DMS153 (cell line): ENCODE measurements at regions not wholly inside any gene's neighbourhood (a gene's known extent, or its start where the extent isn't known, plus 50 kb on each side); places are given as distances from the start of the nearest gene placed in this dataset.
"Not testable (repeated sequence)": the region's sequence is repeated elsewhere in the genome, so short reads cannot be mapped to it uniquely, and the experiment has no call there.

ENCODE experiments used
- DNase-seq: peaks from one replicate; lab custom pipeline; 2025; lab: John Stamatoyannopoulos, UW

DNA sequence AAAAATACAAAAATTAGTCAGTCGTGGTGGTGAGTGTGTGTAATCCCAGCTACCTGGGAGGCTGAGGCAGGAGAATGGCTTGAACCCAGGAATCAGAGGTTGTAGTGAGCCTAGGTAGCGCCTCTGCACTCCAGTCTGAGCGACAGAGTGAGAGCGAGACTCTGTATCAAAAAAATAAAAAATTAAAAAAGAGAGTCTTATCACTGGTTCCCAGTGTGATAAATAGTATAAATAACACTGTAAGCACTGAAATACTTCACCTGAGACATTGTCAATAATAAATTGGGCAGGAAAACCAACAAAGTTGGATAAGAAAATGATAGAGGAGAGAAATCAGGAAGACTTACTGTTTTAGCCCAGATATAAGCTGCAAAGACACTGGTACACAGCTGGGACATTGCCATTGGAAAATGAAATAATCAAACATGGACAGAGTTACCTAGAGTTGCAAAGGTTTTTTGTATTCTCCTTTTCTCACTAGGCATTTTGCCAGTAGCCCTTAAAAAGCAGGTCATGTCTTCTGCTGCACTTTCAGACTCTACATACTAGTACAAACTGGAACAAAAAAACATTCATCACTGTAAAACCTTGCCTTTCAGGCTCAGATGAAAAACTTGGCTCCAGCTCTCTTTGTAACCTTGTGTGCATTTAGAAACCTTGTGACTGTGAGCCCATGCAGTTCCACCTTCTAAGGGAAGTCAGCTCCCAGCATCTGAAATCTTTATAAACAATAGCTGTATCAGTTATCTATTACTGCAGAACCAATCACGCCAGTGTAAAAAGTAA, 55.0 kb upstream of the PPP1R2C start:
- DNase-seq: no peak

DNA sequence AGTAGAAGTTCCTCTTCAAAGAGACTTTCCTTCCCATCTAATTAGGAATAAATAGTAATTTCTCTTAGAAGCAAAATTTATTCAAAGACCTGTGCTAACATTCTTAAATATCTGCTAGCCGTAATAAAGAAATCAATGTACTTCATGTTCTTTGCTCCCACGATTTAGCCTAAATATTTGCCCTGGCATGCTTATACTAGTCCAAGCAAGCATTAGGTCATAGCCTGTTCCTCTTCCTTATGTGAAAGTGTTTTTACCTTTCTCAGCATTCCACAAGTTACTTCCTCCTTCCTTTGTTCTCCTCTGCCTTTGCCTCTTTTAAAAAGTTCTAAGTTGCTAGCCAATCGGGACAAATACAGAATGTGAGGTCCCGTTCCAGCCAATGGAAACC, 55.6 kb upstream of the PPP1R2C start:
- not testable (repeated sequence) for DNase-seq

GRCh38 chrX:42837101-42837726, 59.3 kb upstream of the PPP1R2C start:
- no peak for DNase-seq

GRCh38 chrX:42837747-42838146, 59.8 kb upstream of the PPP1R2C start:
- no peak for DNase-seq

- no peak for DNase-seq
These were observed 61.7 kb upstream of the PPP1R2C start for GRCh38 chrX:42839632-42840031.

- DNase-seq: no peak
These were observed 68.8 kb upstream of the PPP1R2C start for GRCh38 chrX:42846741-42847140.

DNA sequence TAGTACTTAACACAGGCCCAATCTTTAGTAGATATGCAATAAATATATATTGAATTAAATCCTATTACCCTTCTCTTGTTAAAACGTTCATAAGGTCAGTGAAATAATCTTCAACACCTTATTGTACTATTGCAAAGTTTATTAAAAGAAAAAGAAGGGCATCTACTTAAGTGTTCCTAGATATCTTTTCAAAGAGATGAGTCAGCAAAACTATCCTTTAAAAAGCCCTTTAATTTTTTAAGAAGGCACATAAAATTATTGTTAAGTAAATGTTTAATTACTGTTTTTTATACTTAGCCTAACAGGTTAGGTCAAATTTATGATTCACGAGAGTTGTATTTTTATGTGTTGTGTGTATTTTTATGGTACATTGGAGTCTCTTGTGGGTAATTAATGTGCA, 77.3 kb upstream of the PPP1R2C start:
- no peak for DNase-seq

DNA sequence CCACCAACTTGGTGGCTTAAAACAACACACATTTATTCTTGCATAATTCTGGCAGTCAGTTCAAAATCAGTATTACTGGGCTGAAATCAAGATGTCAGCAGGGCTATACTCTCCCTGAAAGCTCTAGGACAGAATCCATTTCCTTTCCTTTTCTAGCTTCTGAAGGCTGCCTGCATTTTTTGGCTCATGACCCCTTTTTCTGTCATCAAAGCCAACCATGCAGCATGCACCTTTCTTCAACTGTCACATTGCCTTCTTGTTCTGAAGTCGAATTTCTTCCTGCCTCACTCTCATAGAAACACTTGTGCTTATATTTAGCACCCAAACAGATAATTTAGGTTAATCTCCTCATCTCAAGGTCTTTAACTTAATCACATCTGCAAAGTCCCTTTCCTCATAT, 79.8 kb upstream of the PPP1R2C start:
- no peak for DNase-seq

DNA sequence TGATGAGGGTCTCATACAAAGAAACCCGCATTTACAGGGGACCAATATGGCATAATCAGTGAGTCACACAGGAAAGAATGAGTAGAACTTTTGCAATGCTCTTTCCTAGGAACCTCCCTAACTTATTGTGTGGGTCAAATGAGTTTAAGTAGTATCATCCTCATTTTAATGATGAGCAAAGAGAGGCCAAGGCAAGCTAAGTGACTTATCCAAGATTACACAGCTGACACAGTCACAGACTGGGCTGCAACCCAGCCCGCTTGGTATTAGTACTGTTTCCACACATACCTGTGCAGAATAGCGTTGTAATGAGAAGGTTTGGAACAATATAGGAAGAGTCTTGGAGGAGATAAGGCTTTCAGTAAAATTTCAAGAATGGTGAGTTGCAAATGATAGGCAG, 91.0 kb upstream of the PPP1R2C start:
- no peak for DNase-seq

- no peak for DNase-seq
These were observed 91.9 kb upstream of the PPP1R2C start for GRCh38 chrX:42869659-42870476.

DNA sequence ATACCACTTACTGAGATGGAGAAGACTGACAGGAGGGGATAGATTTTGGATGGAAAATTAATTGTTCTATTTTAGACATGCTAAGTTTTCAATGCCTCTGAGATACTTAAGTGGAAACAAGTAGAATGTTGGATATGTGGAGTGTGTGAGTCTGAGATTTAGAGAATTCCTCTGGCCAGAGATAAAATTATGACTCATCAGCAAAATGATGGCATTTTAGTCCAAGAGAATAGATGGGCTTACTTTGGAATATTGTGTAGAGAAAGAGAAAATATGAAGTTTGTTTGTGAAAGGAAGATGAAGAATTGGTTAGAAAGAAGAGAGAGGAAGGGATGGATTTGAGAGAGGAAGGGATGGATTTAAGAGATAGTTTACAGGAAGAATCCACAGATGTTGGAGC, 108.6 kb upstream of the PPP1R2C start:
- no peak for DNase-seq

DNA sequence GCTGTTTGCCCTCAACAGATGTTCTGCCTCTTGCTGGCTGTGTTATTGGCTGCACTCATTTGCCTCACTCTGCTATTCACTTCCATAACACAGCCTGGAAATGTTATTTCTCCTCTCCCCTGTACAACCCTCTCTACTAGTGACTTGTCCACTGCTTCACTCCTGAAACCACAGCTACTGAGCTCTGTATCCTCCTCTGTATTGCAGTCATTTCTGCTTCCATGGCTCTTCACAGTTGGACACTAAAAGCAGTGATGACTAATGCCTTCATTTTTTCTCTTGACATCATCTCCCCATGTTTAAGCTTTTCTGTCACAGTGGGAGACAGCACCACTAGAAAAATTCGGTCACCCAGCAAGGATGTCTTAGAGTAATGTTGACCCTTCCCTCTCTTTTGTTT, 123.0 kb upstream of the PPP1R2C start:
- DNase-seq: no peak

- DNase-seq: no peak
These were observed 124.5 kb upstream of the PPP1R2C start for GRCh38 chrX:42902513-42902912.

DNA sequence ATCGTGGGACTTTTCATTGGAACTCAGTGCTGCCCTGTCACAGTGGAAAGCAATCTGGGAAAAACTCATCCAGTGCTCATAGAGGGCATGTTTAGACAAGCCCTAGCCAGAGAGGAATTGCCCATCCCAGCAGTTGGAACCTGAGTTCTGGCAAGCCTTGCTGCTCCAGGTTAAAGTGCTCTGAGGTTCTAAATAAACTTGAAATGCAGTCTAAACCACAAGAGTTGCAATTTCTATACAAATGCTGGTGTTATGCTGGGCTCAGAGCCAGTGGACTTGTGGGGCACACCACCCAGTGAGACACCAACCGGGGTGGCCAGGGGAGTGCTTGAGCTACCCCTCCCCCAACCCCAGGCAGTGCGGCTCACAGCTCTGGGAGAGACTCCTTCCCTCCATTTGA, 142.8 kb upstream of the PPP1R2C start:
- no peak for DNase-seq

DNA sequence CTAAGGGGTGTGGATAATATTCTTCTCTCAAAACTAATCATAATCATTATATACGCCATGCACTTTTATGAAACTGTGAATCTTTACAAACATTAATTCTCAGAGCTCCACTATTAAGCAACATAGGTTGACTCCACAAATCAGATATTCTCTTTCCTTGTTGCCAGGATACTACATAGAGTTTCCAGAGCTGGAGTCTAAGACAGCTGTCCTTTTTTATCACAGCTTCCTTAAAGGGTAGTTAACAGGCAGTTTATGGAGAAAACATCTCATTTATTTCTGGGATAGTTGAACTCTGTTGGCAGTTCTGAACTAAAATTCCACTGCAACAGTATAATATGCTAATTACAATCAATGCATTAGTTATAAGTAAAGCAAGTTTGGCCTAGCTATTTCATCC, 152.1 kb upstream of the PPP1R2C start:
- no peak for DNase-seq

DNA sequence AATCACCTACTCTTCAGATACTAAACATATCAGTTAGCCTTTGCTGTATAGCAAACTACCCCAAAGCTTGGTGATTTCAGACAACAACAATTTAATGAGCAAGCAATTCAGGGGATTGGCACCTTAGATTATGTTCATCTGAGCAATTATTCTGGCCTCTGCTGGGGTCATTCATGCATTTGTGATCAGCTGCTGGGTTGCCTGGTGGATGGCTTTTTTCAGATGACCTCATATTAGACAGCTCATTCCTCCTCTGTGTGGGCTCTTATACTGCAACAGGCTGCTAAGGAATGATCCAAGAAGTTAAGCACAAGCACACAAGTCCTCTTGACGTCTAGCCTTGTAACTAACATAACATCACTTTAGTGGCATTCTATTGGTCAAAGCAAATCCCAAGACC, 153.0 kb upstream of the PPP1R2C start:
- DNase-seq: no peak

DNA sequence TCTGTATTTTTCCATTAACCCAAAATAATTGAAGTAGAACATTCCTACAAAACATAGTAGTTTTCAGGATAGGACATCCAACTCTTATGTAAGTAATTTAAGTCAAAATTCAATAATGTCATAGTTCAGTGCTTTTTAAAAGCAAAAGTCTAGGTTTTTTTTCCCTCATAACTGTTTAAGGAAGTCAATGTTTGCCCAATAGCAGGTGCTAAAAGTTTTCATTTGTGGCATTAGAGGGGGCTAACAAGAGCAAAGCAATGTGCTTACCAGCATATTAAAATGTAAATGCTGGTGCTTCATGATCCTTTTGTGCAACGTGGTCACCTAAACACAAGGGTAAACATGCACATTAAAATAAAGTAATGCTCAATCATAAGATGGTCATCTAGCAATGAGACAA, 155.2 kb upstream of the PPP1R2C start:
- no peak for DNase-seq

- no peak for DNase-seq
These were observed 156.2 kb upstream of the PPP1R2C start for GRCh38 chrX:42934020-42934726.

GRCh38 chrX:42941671-42942070, 163.7 kb upstream of the PPP1R2C start:
- no peak for DNase-seq

GRCh38 chrX:42943051-42943974, 165.3 kb upstream of the PPP1R2C start:
- DNase-seq: no peak

DNA sequence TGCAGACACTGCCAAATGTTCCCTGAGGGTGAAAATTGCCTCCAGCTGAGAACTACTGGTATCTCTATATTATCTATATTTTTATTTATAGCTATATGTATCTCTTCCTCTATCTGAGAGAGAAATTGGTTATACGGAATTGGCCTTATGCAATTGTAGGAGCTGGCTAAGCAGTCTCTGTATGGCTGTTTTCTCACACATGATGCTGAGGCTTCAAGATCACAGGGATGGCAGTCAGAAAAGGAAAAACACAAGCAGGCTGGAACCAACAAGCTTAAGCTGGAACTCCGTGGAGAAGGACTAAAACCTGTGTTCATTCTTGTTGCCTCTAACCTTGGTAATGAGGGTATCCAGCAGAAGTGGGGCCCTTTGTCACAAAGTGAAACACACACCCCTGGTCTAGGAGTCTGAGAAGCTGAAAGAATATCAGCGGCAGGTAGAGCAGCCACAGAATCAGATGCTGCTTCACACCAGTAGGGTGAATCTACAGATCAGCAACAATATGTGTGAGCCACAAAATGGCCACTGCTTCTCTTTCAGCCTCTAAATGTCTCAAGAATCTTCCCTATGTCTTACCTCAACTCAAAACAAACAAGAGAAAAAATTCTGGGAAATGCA, 166.5 kb upstream of the PPP1R2C start:
- no peak for DNase-seq
